ENCODE measurements at regions not wholly inside any gene's neighbourhood (a gene's known extent, or its start where the extent isn't known, plus 50 kb on each side); places are given as distances from the start of the nearest gene placed in this dataset.

GRCh38 chrX:14274691-14275090, 245.0 kb upstream of the GEMIN8 start (continued):
- TF ChIP-seq, protein P1, sequence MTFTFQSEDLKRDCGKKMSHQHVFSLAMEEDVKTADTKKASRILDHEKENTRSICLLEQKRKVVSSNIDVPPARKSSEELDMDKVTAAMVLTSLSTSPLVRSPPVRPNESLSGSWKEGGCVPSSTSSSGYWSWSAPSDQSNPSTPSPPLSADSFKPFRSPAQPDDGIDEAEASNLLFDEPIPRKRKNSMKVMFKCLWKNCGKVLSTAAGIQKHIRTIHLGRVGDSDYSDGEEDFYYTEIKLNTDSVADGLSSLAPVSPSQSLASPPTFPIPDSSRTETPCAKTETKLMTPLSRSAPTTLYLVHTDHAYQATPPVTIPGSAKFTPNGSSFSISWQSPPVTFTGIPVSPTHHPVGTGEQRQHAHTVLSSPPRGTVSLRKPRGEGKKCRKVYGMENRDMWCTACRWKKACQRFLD (CRISPR knock-in tag; IDR thresholded peaks at IDR 0.05; ENCODE audit: borderline replicate concordance): no peak
- TF ChIP-seq HOXA3 (CRISPR knock-in tag; IDR thresholded peaks at IDR 0.05): no peak
- TF ChIP-seq KDM5B (CRISPR knock-in tag; IDR thresholded peaks at IDR 0.05; ENCODE audit: borderline replicate concordance): no peak
- TF ChIP-seq PAWR (CRISPR knock-in tag; IDR thresholded peaks at IDR 0.05; ENCODE audit: borderline replicate concordance): no peak
- TF ChIP-seq SETDB1 (CRISPR knock-in tag; IDR thresholded peaks at IDR 0.05; ENCODE audit: borderline replicate concordance): no peak
- TF ChIP-seq ZNF484 (CRISPR knock-in tag; IDR thresholded peaks at IDR 0.05; ENCODE audit: borderline replicate concordance, low read depth): no peak
- no peak for TF ChIP-seq ZSCAN25 (CRISPR knock-in tag; IDR thresholded peaks at IDR 0.05)
- TF ChIP-seq ZBTB49 (CRISPR knock-in tag; IDR thresholded peaks at IDR 0.05; ENCODE audit: borderline replicate concordance): no peak
- no peak for TF ChIP-seq DNMT1 (CRISPR knock-in tag; IDR thresholded peaks at IDR 0.05)
- no peak for TF ChIP-seq FOXA3 (CRISPR knock-in tag; IDR thresholded peaks at IDR 0.05)

- H3K9me3 ChIP-seq (ENCODE audit: low read length): no peaks in the 10 kb centered on the region
- no peaks in the 10 kb centered on the region for H3K27me3 ChIP-seq (ENCODE audit: control insufficient read depth in 1 of 2, insufficient read depth in 2 of 2, low read length in 2 of 2)
- no peaks in the 10 kb centered on the region for H3K79me2 ChIP-seq (ENCODE audit: insufficient read depth, low read length)
- POLR2A ChIA-PET: no interaction called here
- no peak for FAIRE-seq
- no peak overlapping the region for H3K27ac ChIP-seq (ENCODE audit: extremely low read length, insufficient read depth, low read length)
- no peak overlapping the region for H2AFZ ChIP-seq (ENCODE audit: low read length)
- ATAC-seq: no peak
- H3K9ac ChIP-seq (ENCODE audit: insufficient read depth, low read depth, low read length): no peak overlapping the region
- no peaks in the 10 kb centered on the region for H3K4me1 ChIP-seq (ENCODE audit: insufficient read depth, low read length)
- no peak overlapping the region for H3K4me3 ChIP-seq (replicated peaks in 1 of 3; ENCODE audit: insufficient read depth in 1 of 3, low read depth in 2 of 3, low read length in 3 of 3)
- in situ Hi-C loops (cut with HindIII; ENCODE audit: extremely low pct_ligation_motif_present, low pct_unique_long_range_greater_than_20kb): no loop called here
- CTCF ChIA-PET (ENCODE audit: low intra/inter-chr PET ratio, low total read pairs): no interaction called here
- intact Hi-C loops (cut with micrococcal nuclease; ENCODE audit: unreplicated experiment): no loop called here
- no TSS peak for BruUV-seq (replicated peaks)
- TF ChIP-seq SAP130 (CRISPR knock-in tag; IDR thresholded peaks at IDR 0.05; ENCODE audit: low read depth): no peak
- no peak for TF ChIP-seq ERF (CRISPR knock-in tag; IDR thresholded peaks at IDR 0.05)
- no peak for TF ChIP-seq NFE2 (CRISPR knock-in tag; IDR thresholded peaks at IDR 0.05)
- TF ChIP-seq RBFOX2 (IDR thresholded peaks at IDR 0.05; ENCODE audit: low read depth, low read length): no peak
- H3K36me3 ChIP-seq (replicated peaks in 1 of 2; ENCODE audit: control insufficient read depth in 1 of 2, insufficient read depth in 2 of 2, low read length in 2 of 2): no peaks in the 10 kb centered on the region
- no peak overlapping the region for H3K4me2 ChIP-seq (ENCODE audit: low read depth, low read length)
- DNase-seq (ENCODE audit: low spot score): no peak
- no peaks in the 10 kb centered on the region for H4K20me1 ChIP-seq (ENCODE audit: insufficient read depth, low read length)
Measured at GRCh38 chrX:14267216-14267615, 237.5 kb upstream of the GEMIN8 start.
